ENCODE measurements at regions not wholly inside any gene's neighbourhood (a gene's known extent, or its start where the extent isn't known, plus 50 kb on each side); places are given as distances from the start of the nearest gene placed in this dataset.

GRCh38 chr2:216768908-216769411, 73.6 kb upstream of the IGFBP5 start:
- peak; percentile 29 for TF ChIP-seq CTCF (IDR thresholded peaks at IDR 0.05; ENCODE audit: low read depth, low read length, poor library complexity, severe bottlenecking)
- TF ChIP-seq EZH2phosphoT487 (IDR thresholded peaks at IDR 0.05; ENCODE audit: borderline replicate concordance, low read length), result no peak
